OCI-LY1 (cell line): ENCODE measurements at regions not wholly inside any gene's neighbourhood (a gene's known extent, or its start where the extent isn't known, plus 50 kb on each side); places are given as distances from the start of the nearest gene placed in this dataset.

ENCODE experiments used
- EZH2 ChIP-seq: fragments of 200-600 bp; sonication (generic), shearing (Covaris generic); IDR thresholded peaks from 2 replicates; pipeline ENCODE4 v1.8.0; 2017; ENCODE audit warnings: borderline replicate concordance, mixed run types, mild to moderate bottlenecking, antibody characterized with exemption, low read length, moderate library complexity, mixed read lengths
- TF ChIP-seq, protein P1 (sequence below): fragments of 200-600 bp; sonication (generic), shearing (Covaris generic); IDR thresholded peaks from 2 replicates; pipeline ENCODE4 v1.5.1; 2017; ENCODE audit warnings: mild to moderate bottlenecking, antibody characterized with exemption, low read length, moderate library complexity, mixed read lengths

GRCh38 chr4:142944565-142944964, 98.5 kb upstream of the INPP4B start:
- TF ChIP-seq, protein P1, sequence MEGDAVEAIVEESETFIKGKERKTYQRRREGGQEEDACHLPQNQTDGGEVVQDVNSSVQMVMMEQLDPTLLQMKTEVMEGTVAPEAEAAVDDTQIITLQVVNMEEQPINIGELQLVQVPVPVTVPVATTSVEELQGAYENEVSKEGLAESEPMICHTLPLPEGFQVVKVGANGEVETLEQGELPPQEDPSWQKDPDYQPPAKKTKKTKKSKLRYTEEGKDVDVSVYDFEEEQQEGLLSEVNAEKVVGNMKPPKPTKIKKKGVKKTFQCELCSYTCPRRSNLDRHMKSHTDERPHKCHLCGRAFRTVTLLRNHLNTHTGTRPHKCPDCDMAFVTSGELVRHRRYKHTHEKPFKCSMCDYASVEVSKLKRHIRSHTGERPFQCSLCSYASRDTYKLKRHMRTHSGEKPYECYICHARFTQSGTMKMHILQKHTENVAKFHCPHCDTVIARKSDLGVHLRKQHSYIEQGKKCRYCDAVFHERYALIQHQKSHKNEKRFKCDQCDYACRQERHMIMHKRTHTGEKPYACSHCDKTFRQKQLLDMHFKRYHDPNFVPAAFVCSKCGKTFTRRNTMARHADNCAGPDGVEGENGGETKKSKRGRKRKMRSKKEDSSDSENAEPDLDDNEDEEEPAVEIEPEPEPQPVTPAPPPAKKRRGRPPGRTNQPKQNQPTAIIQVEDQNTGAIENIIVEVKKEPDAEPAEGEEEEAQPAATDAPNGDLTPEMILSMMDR: no peak
- TF ChIP-seq EZH2: no peak
